ENCODE measurements at regions not wholly inside any gene's neighbourhood (a gene's known extent, or its start where the extent isn't known, plus 50 kb on each side); places are given as distances from the start of the nearest gene placed in this dataset.

DNA sequence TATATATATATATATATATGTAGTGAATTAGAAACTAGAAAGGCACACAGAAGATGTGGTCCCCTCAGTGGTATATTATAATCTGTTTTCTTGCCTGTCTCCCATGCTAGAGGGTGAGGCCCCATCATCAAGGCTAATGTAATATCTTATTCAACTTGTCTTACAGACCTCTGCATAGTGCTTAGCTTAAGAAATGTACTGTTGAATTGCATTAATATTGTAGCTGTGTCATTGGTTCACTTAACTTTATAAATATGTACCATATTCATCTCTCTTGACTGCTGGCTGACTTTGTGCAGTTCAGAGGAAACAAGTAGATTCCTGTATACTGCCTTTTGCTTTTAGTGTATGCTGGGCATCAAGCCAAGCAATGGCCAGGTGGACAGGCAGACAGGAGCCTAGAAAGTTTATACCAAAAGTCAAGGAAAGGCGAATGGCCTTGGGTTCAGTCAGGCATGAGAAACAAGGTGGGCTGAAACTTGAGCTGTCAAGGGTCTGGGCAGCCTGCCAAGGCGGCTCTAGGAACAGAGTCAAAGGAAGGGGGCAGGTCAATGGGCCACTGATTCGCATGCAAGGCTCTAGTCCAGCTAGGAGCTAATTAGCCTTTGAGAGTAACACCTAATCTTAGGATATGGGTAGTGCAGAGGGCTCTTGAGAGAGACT is 78.8 kb upstream of the LEF1 start:
- H3K36me3 ChIP-seq (ENCODE audit: control insufficient read depth, insufficient read depth, low read length) = no peaks in the 10 kb centered on the region
- no peak overlapping the region for H3K4me2 ChIP-seq (ENCODE audit: low read length)
- H3K4me3 ChIP-seq (ENCODE audit: low read depth, low read length) = no peak overlapping the region
- no peak overlapping the region for H2AFZ ChIP-seq
- H3K9me3 ChIP-seq (ENCODE audit: control insufficient read depth, low read length) = no peaks in the 10 kb centered on the region
- TF ChIP-seq, protein P1, sequence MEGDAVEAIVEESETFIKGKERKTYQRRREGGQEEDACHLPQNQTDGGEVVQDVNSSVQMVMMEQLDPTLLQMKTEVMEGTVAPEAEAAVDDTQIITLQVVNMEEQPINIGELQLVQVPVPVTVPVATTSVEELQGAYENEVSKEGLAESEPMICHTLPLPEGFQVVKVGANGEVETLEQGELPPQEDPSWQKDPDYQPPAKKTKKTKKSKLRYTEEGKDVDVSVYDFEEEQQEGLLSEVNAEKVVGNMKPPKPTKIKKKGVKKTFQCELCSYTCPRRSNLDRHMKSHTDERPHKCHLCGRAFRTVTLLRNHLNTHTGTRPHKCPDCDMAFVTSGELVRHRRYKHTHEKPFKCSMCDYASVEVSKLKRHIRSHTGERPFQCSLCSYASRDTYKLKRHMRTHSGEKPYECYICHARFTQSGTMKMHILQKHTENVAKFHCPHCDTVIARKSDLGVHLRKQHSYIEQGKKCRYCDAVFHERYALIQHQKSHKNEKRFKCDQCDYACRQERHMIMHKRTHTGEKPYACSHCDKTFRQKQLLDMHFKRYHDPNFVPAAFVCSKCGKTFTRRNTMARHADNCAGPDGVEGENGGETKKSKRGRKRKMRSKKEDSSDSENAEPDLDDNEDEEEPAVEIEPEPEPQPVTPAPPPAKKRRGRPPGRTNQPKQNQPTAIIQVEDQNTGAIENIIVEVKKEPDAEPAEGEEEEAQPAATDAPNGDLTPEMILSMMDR (IDR thresholded peaks at IDR 0.05) = no peak
- no peak overlapping the region for H3K9ac ChIP-seq
- H3K4me1 ChIP-seq = no peaks in the 10 kb centered on the region
- H3K79me2 ChIP-seq = no peaks in the 10 kb centered on the region
- H3K27me3 ChIP-seq (ENCODE audit: control insufficient read depth, insufficient read depth, low read length) = no peaks in the 10 kb centered on the region
- no peak overlapping the region for H3K27ac ChIP-seq

GRCh38 chr4:108244606-108245005 is 75.9 kb upstream of the LEF1 start:
- Histone ChIP-seq H2AFZ (no peak overlapping the region), H3K4me1 (no peaks in the 10 kb centered on the region), H3K9me3 (ENCODE audit: control insufficient read depth, low read length) (no peaks in the 10 kb centered on the region), H3K79me2 (no peaks in the 10 kb centered on the region), H3K9ac (no peak overlapping the region), H3K4me3 (ENCODE audit: low read depth, low read length) (no peak overlapping the region), H3K27me3 (ENCODE audit: control insufficient read depth, insufficient read depth, low read length) (no peaks in the 10 kb centered on the region), H3K36me3 (ENCODE audit: control insufficient read depth, insufficient read depth, low read length) (no peaks in the 10 kb centered on the region), H3K4me2 (ENCODE audit: low read length) (no peak overlapping the region), H3K27ac (no peak overlapping the region)
- TF ChIP-seq, protein P1 (IDR thresholded peaks at IDR 0.05) = no peak

GRCh38 chr4:108240366-108240765 is 71.6 kb upstream of the LEF1 start:
- no peak overlapping the region for H3K4me3 ChIP-seq (ENCODE audit: low read depth, low read length)
- H3K4me1 ChIP-seq = no peaks in the 10 kb centered on the region
- H3K79me2 ChIP-seq = no peaks in the 10 kb centered on the region
- H2AFZ ChIP-seq = no peak overlapping the region
- no peak overlapping the region for H3K4me2 ChIP-seq (ENCODE audit: low read length)
- H3K27me3 ChIP-seq (ENCODE audit: control insufficient read depth, insufficient read depth, low read length) = no peaks in the 10 kb centered on the region
- H3K36me3 ChIP-seq (ENCODE audit: control insufficient read depth, insufficient read depth, low read length) = no peaks in the 10 kb centered on the region
- no peak overlapping the region for H3K9ac ChIP-seq
- H3K9me3 ChIP-seq (ENCODE audit: control insufficient read depth, low read length) = no peaks in the 10 kb centered on the region
- TF ChIP-seq, protein P1 (IDR thresholded peaks at IDR 0.05) = no peak
- no peak overlapping the region for H3K27ac ChIP-seq

- H3K27me3 ChIP-seq (ENCODE audit: control insufficient read depth, insufficient read depth, low read length) = no peaks in the 10 kb centered on the region
- H3K36me3 ChIP-seq (ENCODE audit: control insufficient read depth, insufficient read depth, low read length) = no peaks in the 10 kb centered on the region
- no peak overlapping the region for H3K27ac ChIP-seq
- H3K4me2 ChIP-seq (ENCODE audit: low read length) = no peak overlapping the region
- H3K9ac ChIP-seq = no peak overlapping the region
- TF ChIP-seq, protein P1 (IDR thresholded peaks at IDR 0.05) = no peak
- no peak overlapping the region for H2AFZ ChIP-seq
- no peaks in the 10 kb centered on the region for H3K79me2 ChIP-seq
- H3K9me3 ChIP-seq (ENCODE audit: control insufficient read depth, low read length) = no peaks in the 10 kb centered on the region
- no peak overlapping the region for H3K4me3 ChIP-seq (ENCODE audit: low read depth, low read length)
- no peaks in the 10 kb centered on the region for H3K4me1 ChIP-seq
Observed at GRCh38 chr4:108237693-108238092, 69.0 kb upstream of the LEF1 start.

DNA sequence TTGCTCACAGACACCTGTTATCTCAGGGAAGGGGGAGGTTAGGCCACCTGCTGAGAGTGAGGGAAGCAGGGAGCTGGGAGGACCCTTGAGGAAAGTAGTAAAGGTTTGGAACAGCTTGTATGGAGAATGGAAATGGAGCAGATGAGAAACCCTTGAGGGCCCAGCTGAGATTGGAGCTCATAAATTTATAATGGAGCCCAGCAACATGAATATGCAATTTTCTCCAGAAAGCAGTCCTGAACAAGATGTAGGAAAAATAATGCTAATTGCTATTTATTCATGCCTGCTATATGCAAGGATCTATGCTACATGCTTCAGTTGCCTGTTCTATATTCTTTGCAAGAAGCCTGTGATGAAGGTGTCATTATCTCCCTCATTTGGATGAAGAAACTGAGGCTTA is 67.5 kb upstream of the LEF1 start:
- TF ChIP-seq, protein P1 (IDR thresholded peaks at IDR 0.05) = no peak
- no peak overlapping the region for H3K4me3 ChIP-seq (ENCODE audit: low read depth, low read length)
- H3K4me2 ChIP-seq (ENCODE audit: low read length) = no peak overlapping the region
- no peaks in the 10 kb centered on the region for H3K27me3 ChIP-seq (ENCODE audit: control insufficient read depth, insufficient read depth, low read length)
- no peaks in the 10 kb centered on the region for H3K4me1 ChIP-seq
- no peaks in the 10 kb centered on the region for H3K9me3 ChIP-seq (ENCODE audit: control insufficient read depth, low read length)
- H3K9ac ChIP-seq = no peak overlapping the region
- no peaks in the 10 kb centered on the region for H3K79me2 ChIP-seq
- no peak overlapping the region for H2AFZ ChIP-seq
- no peaks in the 10 kb centered on the region for H3K36me3 ChIP-seq (ENCODE audit: control insufficient read depth, insufficient read depth, low read length)
- H3K27ac ChIP-seq = no peak overlapping the region
